SJSA1 (cell line): ENCODE measurements at regions not wholly inside any gene's neighbourhood (a gene's known extent, or its start where the extent isn't known, plus 50 kb on each side); places are given as distances from the start of the nearest gene placed in this dataset.
A peak's percentile ranks its signal among the peaks of the same experiment; 100 is the strongest.
"Not testable (repeated sequence)": the region's sequence is repeated elsewhere in the genome, so short reads cannot be mapped to it uniquely, and the experiment has no call there.

Experiments
- DNase-seq, 2 experiments: peaks; one replicate each; pipeline ENCODE4 v3.0.0-alpha.2; 2015 to 2020; ENCODE audit warnings: low spot score in 2 of 2, low read depth in 1 of 2
- H3K27ac ChIP-seq: fragments of 250-450 bp; sonication (Bioruptor Pico); 2 replicates; pipeline ENCODE4 v1.5.1; 2020; ENCODE audit warnings: mild to moderate bottlenecking, moderate library complexity
- H3K27me3 ChIP-seq: fragments of 250-450 bp; sonication (Bioruptor Pico); replicated peaks from 2 replicates; pipeline ENCODE4 v1.5.1; 2020; ENCODE audit warnings: mild to moderate bottlenecking, moderate library complexity
- H3K36me3 ChIP-seq: fragments of 250-450 bp; sonication (Bioruptor Pico); 2 replicates; pipeline ENCODE4 v1.5.1; 2020; ENCODE audit warnings: mild to moderate bottlenecking
- H3K4me1 ChIP-seq: fragments of 250-450 bp; sonication (Bioruptor Pico); replicated peaks from 2 replicates; pipeline ENCODE4 v1.6.1; 2021; ENCODE audit warnings: mild to moderate bottlenecking
- H3K4me3 ChIP-seq: fragments of 250-450 bp; sonication (Bioruptor Pico); 2 replicates; pipeline ENCODE4 v1.5.1; 2020; ENCODE audit warnings: mild to moderate bottlenecking
- H3K9me3 ChIP-seq: fragments of 250-450 bp; sonication (Bioruptor Pico); replicated peaks from 2 replicates; pipeline ENCODE4 v1.5.1; 2020; ENCODE audit warnings: mild to moderate bottlenecking

GRCh38 chrX:46180258-46180687, 364.9 kb downstream of the ZNF674 start:
- Histone ChIP-seq H3K9me3 (no peaks in the 10 kb centered on the region), H3K4me3 (no peak overlapping the region), H3K4me1 (peaks cover 18% of the 10 kb centered on the region), H3K27ac (peak overlapping the region; percentile 94), H3K27me3 (no peaks in the 10 kb centered on the region), H3K36me3 (no peaks in the 10 kb centered on the region)
- DNase-seq, result peak; percentile 85 to 86

- Histone ChIP-seq H3K9me3 (no peaks in the 10 kb centered on the region), H3K36me3 (no peaks in the 10 kb centered on the region), H3K27ac (peak overlapping the region; percentile 94), H3K4me3 (no peak overlapping the region), H3K27me3 (no peaks in the 10 kb centered on the region), H3K4me1 (peaks cover 18% of the 10 kb centered on the region)
- DNase-seq, result no peak
Measured at GRCh38 chrX:46179748-46180147, 365.5 kb downstream of the ZNF674 start.

- Histone ChIP-seq H3K4me1 (peaks cover 18% of the 10 kb centered on the region), H3K9me3 (no peaks in the 10 kb centered on the region), H3K4me3 (no peak overlapping the region), H3K27ac (no peak overlapping the region), H3K27me3 (no peaks in the 10 kb centered on the region), H3K36me3 (no peaks in the 10 kb centered on the region)
- DNase-seq, result no peak
Measured at GRCh38 chrX:46178763-46179162, 366.5 kb downstream of the ZNF674 start.

GRCh38 chrX:46173159-46173558, 372.1 kb downstream of the ZNF674 start:
- Histone ChIP-seq H3K9me3 (no peaks in the 10 kb centered on the region), H3K4me1 (no peaks in the 10 kb centered on the region), H3K27ac (no peak overlapping the region), H3K4me3 (no peak overlapping the region), H3K27me3 (no peaks in the 10 kb centered on the region), H3K36me3 (no peaks in the 10 kb centered on the region)
- no peak for DNase-seq

- not testable (repeated sequence) for H3K4me3 ChIP-seq, DNase-seq, H3K27ac ChIP-seq, H3K27me3 ChIP-seq, H3K9me3 ChIP-seq, H3K36me3 ChIP-seq, H3K4me1 ChIP-seq
Measured at GRCh38 chrX:46171457-46171856, 373.8 kb downstream of the ZNF674 start.

- Histone ChIP-seq H3K4me1 (peaks cover 11% of the 10 kb centered on the region), H3K9me3 (no peaks in the 10 kb centered on the region), H3K36me3 (no peaks in the 10 kb centered on the region), H3K27me3 (no peaks in the 10 kb centered on the region), H3K4me3 (no peak overlapping the region), H3K27ac (no peak overlapping the region)
- DNase-seq, result no peak
Measured at GRCh38 chrX:46169808-46170207, 375.4 kb downstream of the ZNF674 start.

- Histone ChIP-seq H3K27me3 (no peaks in the 10 kb centered on the region), H3K4me1 (peaks cover 11% of the 10 kb centered on the region), H3K27ac (no peak overlapping the region), H3K9me3 (no peaks in the 10 kb centered on the region), H3K4me3 (no peak overlapping the region), H3K36me3 (no peaks in the 10 kb centered on the region)
- DNase-seq, result no peak
Measured at GRCh38 chrX:46168254-46168653, 377.0 kb downstream of the ZNF674 start.

GRCh38 chrX:46165866-46166265, 379.4 kb downstream of the ZNF674 start:
- Histone ChIP-seq H3K4me1 (peaks cover 11% of the 10 kb centered on the region), H3K36me3 (no peaks in the 10 kb centered on the region), H3K9me3 (no peaks in the 10 kb centered on the region), H3K4me3 (no peak overlapping the region), H3K27me3 (no peaks in the 10 kb centered on the region), H3K27ac (peak overlapping the region; percentile 32; the same call in 1 of the 2 replicates)
- no peak for DNase-seq

GRCh38 chrX:46165411-46165810, 379.8 kb downstream of the ZNF674 start:
- DNase-seq, result peak in 1 of 2 experiments; percentile 25
- Histone ChIP-seq H3K4me3 (no peak overlapping the region), H3K27ac (peak overlapping the region; percentile 32; the same call in 1 of the 2 replicates), H3K4me1 (peaks cover 11% of the 10 kb centered on the region), H3K9me3 (no peaks in the 10 kb centered on the region), H3K27me3 (no peaks in the 10 kb centered on the region), H3K36me3 (no peaks in the 10 kb centered on the region)

GRCh38 chrX:46152756-46153155, 392.5 kb downstream of the ZNF674 start:
- no peaks in the 10 kb centered on the region for H3K36me3 ChIP-seq
- no peak overlapping the region for H3K27ac ChIP-seq
- no peaks in the 10 kb centered on the region for H3K9me3 ChIP-seq
- H3K4me3 ChIP-seq, result no peak overlapping the region
- no peaks in the 10 kb centered on the region for H3K4me1 ChIP-seq
- H3K27me3 ChIP-seq, result no peaks in the 10 kb centered on the region
- no peak for DNase-seq

- H3K9me3 ChIP-seq, H3K4me1 ChIP-seq, H3K36me3 ChIP-seq, H3K27me3 ChIP-seq, H3K27ac ChIP-seq, DNase-seq, H3K4me3 ChIP-seq: not testable (repeated sequence)
Measured at GRCh38 chrX:46151332-46151731, 393.9 kb downstream of the ZNF674 start.

- H3K36me3 ChIP-seq, result no peaks in the 10 kb centered on the region
- no peak overlapping the region for H3K27ac ChIP-seq
- DNase-seq, result no peak
- no peaks in the 10 kb centered on the region for H3K4me1 ChIP-seq
- no peaks in the 10 kb centered on the region for H3K9me3 ChIP-seq
- no peaks in the 10 kb centered on the region for H3K27me3 ChIP-seq
- no peak overlapping the region for H3K4me3 ChIP-seq
Measured at GRCh38 chrX:46144566-46144965, 400.7 kb downstream of the ZNF674 start.

GRCh38 chrX:46140272-46140671, 404.9 kb downstream of the ZNF674 start:
- Histone ChIP-seq H3K27me3 (no peaks in the 10 kb centered on the region), H3K4me1 (no peaks in the 10 kb centered on the region), H3K27ac (no peak overlapping the region), H3K4me3 (no peak overlapping the region), H3K9me3 (no peaks in the 10 kb centered on the region), H3K36me3 (no peaks in the 10 kb centered on the region)
- DNase-seq, result no peak

GRCh38 chrX:46130247-46130646, 415.0 kb downstream of the ZNF674 start:
- no peaks in the 10 kb centered on the region for H3K4me1 ChIP-seq
- H3K4me3 ChIP-seq, result no peak overlapping the region
- no peaks in the 10 kb centered on the region for H3K27me3 ChIP-seq
- no peak for DNase-seq
- H3K36me3 ChIP-seq, result no peaks in the 10 kb centered on the region
- no peak overlapping the region for H3K27ac ChIP-seq
- H3K9me3 ChIP-seq, result no peaks in the 10 kb centered on the region

- Histone ChIP-seq H3K27ac (no peak overlapping the region), H3K4me1 (no peaks in the 10 kb centered on the region), H3K27me3 (no peaks in the 10 kb centered on the region), H3K36me3 (no peaks in the 10 kb centered on the region), H3K9me3 (no peaks in the 10 kb centered on the region), H3K4me3 (no peak overlapping the region)
- DNase-seq, result no peak
Measured at GRCh38 chrX:46125111-46125510, 420.1 kb downstream of the ZNF674 start.
